ENCODE measurements at regions not wholly inside any gene's neighbourhood (a gene's known extent, or its start where the extent isn't known, plus 50 kb on each side); places are given as distances from the start of the nearest gene placed in this dataset.

DNA sequence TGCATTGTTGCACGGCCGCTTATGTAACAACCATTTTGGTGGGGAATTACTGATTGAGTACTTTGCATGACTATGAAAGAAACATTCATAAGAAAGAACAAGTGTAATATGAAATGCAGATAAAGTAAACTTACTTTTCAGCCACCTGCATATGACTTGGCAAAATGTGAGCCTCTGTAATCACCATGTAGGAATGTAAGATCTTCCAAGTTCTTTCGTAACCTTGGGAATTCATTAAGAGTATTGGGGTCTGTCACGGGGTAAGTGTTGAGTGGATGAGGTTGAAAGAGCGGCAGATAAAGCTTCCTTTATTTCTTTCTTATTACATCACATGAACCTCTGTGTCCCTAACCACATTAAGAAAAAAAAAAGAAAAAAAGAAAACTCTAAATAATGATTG is 348.5 kb upstream of the NR3C2 start:
- Mint-ChIP-seq H3K27me3 (ENCODE audit: unreplicated experiment) (no peaks in the 10 kb centered on the region), H3K4me1 (ENCODE audit: unreplicated experiment) (no peaks in the 10 kb centered on the region), H3K4me3 (ENCODE audit: unreplicated experiment) (no peak overlapping the region), H3K27ac (ENCODE audit: unreplicated experiment) (no peak overlapping the region), H3K9me3 (ENCODE audit: unreplicated experiment) (peaks cover 10% of the 10 kb centered on the region), H3K36me3 (ENCODE audit: unreplicated experiment) (no peaks in the 10 kb centered on the region)
- no peak for DNase-seq (ENCODE audit: extremely low spot score, unreplicated experiment)
- no peak for TF ChIP-seq CTCF (IDR thresholded peaks at IDR 0.05)

DNA sequence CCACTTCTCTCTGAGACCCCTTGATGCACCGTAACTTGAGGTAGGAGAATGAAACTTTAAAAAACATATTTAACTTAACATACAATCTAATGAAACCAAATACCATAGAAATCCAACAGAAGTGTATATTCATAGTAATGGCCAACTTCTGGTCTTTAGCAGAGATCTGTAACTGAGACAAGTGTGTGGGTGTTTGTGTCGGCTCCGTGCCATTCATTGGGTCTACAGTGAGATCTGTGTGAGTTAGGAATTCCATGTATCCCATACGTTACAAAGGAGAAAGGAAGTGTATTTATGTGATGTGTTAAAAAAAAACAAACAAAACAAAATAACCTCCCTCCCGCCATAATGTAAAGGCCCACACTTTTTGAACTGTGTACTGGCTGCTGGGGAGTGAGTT is 348.0 kb upstream of the NR3C2 start:
- H3K9me3 Mint-ChIP-seq (ENCODE audit: unreplicated experiment) = peaks cover 10% of the 10 kb centered on the region
- no peak overlapping the region for H3K4me3 Mint-ChIP-seq (ENCODE audit: unreplicated experiment)
- DNase-seq (ENCODE audit: extremely low spot score, unreplicated experiment) = no peak
- no peaks in the 10 kb centered on the region for H3K27me3 Mint-ChIP-seq (ENCODE audit: unreplicated experiment)
- no peak for TF ChIP-seq CTCF (IDR thresholded peaks at IDR 0.05)
- H3K4me1 Mint-ChIP-seq (ENCODE audit: unreplicated experiment) = no peaks in the 10 kb centered on the region
- no peak overlapping the region for H3K27ac Mint-ChIP-seq (ENCODE audit: unreplicated experiment)
- no peaks in the 10 kb centered on the region for H3K36me3 Mint-ChIP-seq (ENCODE audit: unreplicated experiment)

- Mint-ChIP-seq H3K27me3 (ENCODE audit: unreplicated experiment) (no peaks in the 10 kb centered on the region), H3K27ac (ENCODE audit: unreplicated experiment) (no peak overlapping the region), H3K4me1 (ENCODE audit: unreplicated experiment) (no peaks in the 10 kb centered on the region), H3K4me3 (ENCODE audit: unreplicated experiment) (no peak overlapping the region), H3K36me3 (ENCODE audit: unreplicated experiment) (no peaks in the 10 kb centered on the region), H3K9me3 (ENCODE audit: unreplicated experiment) (peaks cover 10% of the 10 kb centered on the region)
- no peak for TF ChIP-seq CTCF (IDR thresholded peaks at IDR 0.05)
- DNase-seq (ENCODE audit: extremely low spot score, unreplicated experiment) = no peak
Measured at GRCh38 chr4:148787831-148788477, 345.7 kb upstream of the NR3C2 start.

DNA sequence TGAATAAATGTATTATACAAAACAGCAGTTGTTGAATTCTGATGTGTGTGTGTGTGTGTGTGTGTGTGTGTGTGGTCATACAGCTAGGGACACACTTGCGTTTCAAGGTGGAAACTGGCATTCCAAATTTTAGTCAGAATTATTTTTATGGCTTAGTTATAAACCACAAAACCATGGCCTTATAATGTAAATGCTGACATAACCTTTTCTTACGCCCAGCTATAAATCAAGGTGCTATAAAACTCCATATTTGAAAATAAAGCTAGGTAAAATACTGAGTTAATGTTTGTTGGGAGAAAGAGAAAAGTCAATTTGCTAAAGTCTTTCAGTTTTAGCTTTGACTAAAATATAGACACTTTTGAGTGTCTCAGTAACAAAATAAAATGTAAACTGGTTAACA is 345.1 kb upstream of the NR3C2 start:
- no peaks in the 10 kb centered on the region for H3K4me1 Mint-ChIP-seq (ENCODE audit: unreplicated experiment)
- no peaks in the 10 kb centered on the region for H3K27me3 Mint-ChIP-seq (ENCODE audit: unreplicated experiment)
- no peak overlapping the region for H3K4me3 Mint-ChIP-seq (ENCODE audit: unreplicated experiment)
- H3K36me3 Mint-ChIP-seq (ENCODE audit: unreplicated experiment) = no peaks in the 10 kb centered on the region
- H3K9me3 Mint-ChIP-seq (ENCODE audit: unreplicated experiment) = peaks cover 13% of the 10 kb centered on the region
- TF ChIP-seq CTCF (IDR thresholded peaks at IDR 0.05) = no peak
- no peak for DNase-seq (ENCODE audit: extremely low spot score, unreplicated experiment)
- no peak overlapping the region for H3K27ac Mint-ChIP-seq (ENCODE audit: unreplicated experiment)

DNA sequence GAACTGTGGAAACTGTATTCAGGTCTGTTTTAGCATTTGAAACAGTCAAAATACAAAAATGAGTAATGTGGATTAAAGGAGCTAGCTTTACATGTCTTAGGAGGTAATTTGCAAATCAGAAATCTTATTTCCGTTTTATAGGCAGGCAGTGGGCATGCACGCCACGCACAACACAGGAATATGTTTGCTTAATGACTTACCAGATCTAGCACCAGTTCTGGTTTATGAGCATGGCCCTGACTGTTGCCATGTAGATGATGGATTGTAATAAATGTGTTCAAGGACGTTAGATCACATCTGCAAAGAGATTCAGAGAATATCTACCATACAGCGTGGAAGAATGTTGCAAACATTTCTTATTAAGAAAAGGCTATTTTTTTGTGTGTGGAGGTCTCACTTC is 344.5 kb upstream of the NR3C2 start:
- H3K4me1 Mint-ChIP-seq (ENCODE audit: unreplicated experiment) = no peaks in the 10 kb centered on the region
- H3K27me3 Mint-ChIP-seq (ENCODE audit: unreplicated experiment) = no peaks in the 10 kb centered on the region
- H3K36me3 Mint-ChIP-seq (ENCODE audit: unreplicated experiment) = no peaks in the 10 kb centered on the region

More for the DNA sequence above, 344.5 kb upstream of the NR3C2 start:
- peaks cover 14% of the 10 kb centered on the region for H3K9me3 Mint-ChIP-seq (ENCODE audit: unreplicated experiment)
- H3K27ac Mint-ChIP-seq (ENCODE audit: unreplicated experiment) = no peak overlapping the region
- TF ChIP-seq CTCF (IDR thresholded peaks at IDR 0.05) = no peak
- no peak for DNase-seq (ENCODE audit: extremely low spot score, unreplicated experiment)
- H3K4me3 Mint-ChIP-seq (ENCODE audit: unreplicated experiment) = no peak overlapping the region

Measured in osteocyte (in vitro differentiated cells).